ENCODE measurements at regions not wholly inside any gene's neighbourhood (a gene's known extent, or its start where the extent isn't known, plus 50 kb on each side); places are given as distances from the start of the nearest gene placed in this dataset.

- TF ChIP-seq CTCF (IDR thresholded peaks at IDR 0.05 in 8 of 11, conservative IDR thresholded peaks at IDR 0.05 in 3 of 11), result no peak
- TF ChIP-seq POLR2A (IDR thresholded peaks at IDR 0.05), result no peak
These were observed 245.7 kb downstream of the ENGASE start for GRCh38 chr17:79320331-79320730.
